ENCODE measurements at regions not wholly inside any gene's neighbourhood (a gene's known extent, or its start where the extent isn't known, plus 50 kb on each side); places are given as distances from the start of the nearest gene placed in this dataset.

- no peak for TF ChIP-seq CTCF (IDR thresholded peaks at IDR 0.05; ENCODE audit: low read depth, low read length)
- H3K4me3 ChIP-seq (ENCODE audit: low read depth, low read length): no peak overlapping the region
Observed at GRCh38 chr11:24225501-24225900, 271.4 kb upstream of the LUZP2 start.

GRCh38 chr11:24226606-24227005 is 270.2 kb upstream of the LUZP2 start:
- TF ChIP-seq CTCF (IDR thresholded peaks at IDR 0.05; ENCODE audit: low read depth, low read length): no peak
- H3K4me3 ChIP-seq (ENCODE audit: low read depth, low read length): no peak overlapping the region

- no peak for TF ChIP-seq CTCF (IDR thresholded peaks at IDR 0.05; ENCODE audit: low read depth, low read length)
- H3K4me3 ChIP-seq (ENCODE audit: low read depth, low read length): no peak overlapping the region
Observed at GRCh38 chr11:24233041-24233440, 263.8 kb upstream of the LUZP2 start.

- peak; percentile 65 for TF ChIP-seq CTCF (IDR thresholded peaks at IDR 0.05; ENCODE audit: low read depth, low read length)
- no peak overlapping the region for H3K4me3 ChIP-seq (ENCODE audit: low read depth, low read length)
Observed at GRCh38 chr11:24234822-24235508, 261.9 kb upstream of the LUZP2 start.

GRCh38 chr11:24238771-24239645 is 257.8 kb upstream of the LUZP2 start:
- TF ChIP-seq CTCF (IDR thresholded peaks at IDR 0.05; ENCODE audit: low read depth, low read length): no peak
- H3K4me3 ChIP-seq (ENCODE audit: low read depth, low read length): no peak overlapping the region

- no peak for TF ChIP-seq CTCF (IDR thresholded peaks at IDR 0.05; ENCODE audit: low read depth, low read length)
Observed at GRCh38 chr11:24239930-24240329, 256.9 kb upstream of the LUZP2 start.

More at GRCh38 chr11:24239930-24240329, 256.9 kb upstream of the LUZP2 start:
- no peak overlapping the region for H3K4me3 ChIP-seq (ENCODE audit: low read depth, low read length)
